ENCODE measurements at regions not wholly inside any gene's neighbourhood (a gene's known extent, or its start where the extent isn't known, plus 50 kb on each side); places are given as distances from the start of the nearest gene placed in this dataset.
"Not testable (repeated sequence)": the region's sequence is repeated elsewhere in the genome, so short reads cannot be mapped to it uniquely, and the experiment has no call there.

DNA sequence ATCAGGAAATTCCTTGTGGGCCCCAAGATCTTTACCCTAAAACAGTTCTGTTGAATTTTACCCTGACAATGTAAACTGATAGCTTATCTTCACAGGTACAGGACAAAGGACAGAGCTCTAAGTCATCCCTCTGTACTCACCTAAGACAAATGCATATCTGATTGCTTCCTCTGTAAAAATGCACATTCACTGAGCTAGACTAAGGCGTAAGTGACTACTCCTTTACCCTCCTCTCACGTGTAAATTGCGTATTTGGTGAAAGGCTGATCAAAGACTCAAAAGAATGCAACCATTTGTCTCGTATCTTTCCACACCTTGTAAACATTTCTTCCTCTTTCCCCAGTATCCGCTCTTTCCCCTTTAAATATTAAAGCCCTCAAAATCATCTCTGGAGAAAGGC is 80.6 kb upstream of the LRCH1 start:
- WGBS, 5 donors = 87 to 94% (median 91%) methylated on average over 5 of the region's 5 CpGs
- TF ChIP-seq, protein P1, sequence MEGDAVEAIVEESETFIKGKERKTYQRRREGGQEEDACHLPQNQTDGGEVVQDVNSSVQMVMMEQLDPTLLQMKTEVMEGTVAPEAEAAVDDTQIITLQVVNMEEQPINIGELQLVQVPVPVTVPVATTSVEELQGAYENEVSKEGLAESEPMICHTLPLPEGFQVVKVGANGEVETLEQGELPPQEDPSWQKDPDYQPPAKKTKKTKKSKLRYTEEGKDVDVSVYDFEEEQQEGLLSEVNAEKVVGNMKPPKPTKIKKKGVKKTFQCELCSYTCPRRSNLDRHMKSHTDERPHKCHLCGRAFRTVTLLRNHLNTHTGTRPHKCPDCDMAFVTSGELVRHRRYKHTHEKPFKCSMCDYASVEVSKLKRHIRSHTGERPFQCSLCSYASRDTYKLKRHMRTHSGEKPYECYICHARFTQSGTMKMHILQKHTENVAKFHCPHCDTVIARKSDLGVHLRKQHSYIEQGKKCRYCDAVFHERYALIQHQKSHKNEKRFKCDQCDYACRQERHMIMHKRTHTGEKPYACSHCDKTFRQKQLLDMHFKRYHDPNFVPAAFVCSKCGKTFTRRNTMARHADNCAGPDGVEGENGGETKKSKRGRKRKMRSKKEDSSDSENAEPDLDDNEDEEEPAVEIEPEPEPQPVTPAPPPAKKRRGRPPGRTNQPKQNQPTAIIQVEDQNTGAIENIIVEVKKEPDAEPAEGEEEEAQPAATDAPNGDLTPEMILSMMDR (IDR thresholded peaks at IDR 0.05 in 8 of 11, conservative IDR thresholded peaks at IDR 0.05 in 3 of 11) = no peak
- TF ChIP-seq POLR2AphosphoS5 (IDR thresholded peaks at IDR 0.05) = no peak
- TF ChIP-seq POLR2A (IDR thresholded peaks at IDR 0.05) = no peak
- Histone ChIP-seq H3K9me3 (no peaks in the 10 kb centered on the region), H3K27ac (no peak overlapping the region), H3K4me1 (no peaks in the 10 kb centered on the region), H3K4me3 (no peak overlapping the region), H3K27me3 (replicated peaks in 1 of 7) (no peaks in the 10 kb centered on the region), H3K36me3 (no peaks in the 10 kb centered on the region)
- intact Hi-C loops (cut with DNase I; ENCODE audit: low total_unique reads) = no loop called here
- DNase-seq = no peak

DNA sequence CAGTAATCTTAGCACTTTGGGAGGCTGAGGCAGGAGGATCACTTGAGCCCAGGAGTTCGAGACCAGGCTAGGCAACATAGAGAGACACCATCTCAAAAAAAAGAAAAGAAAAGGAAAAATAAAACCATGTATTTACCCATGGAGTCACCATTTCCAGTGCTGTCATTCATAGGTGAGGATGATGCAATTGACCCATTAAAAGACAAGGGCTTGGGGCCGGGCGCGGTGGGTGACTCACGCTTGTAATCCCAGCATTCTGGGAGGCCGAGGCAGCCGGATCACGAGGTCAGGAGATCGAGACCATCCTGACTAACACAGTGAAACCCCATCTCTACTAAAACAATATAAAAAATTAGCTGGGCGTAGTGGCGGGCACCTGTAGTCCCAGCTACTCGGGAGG is 82.6 kb upstream of the RUBCNL start:
- 93 to 97% (median 96%) methylated on average over 12 of the region's 12 CpGs for WGBS, 5 donors
- H3K4me1 ChIP-seq; DNase-seq; H3K36me3 ChIP-seq; H3K4me3 ChIP-seq; H3K27me3 ChIP-seq (replicated peaks in 1 of 7); H3K9me3 ChIP-seq; intact Hi-C loops (cut with DNase I; ENCODE audit: low total_unique reads); H3K27ac ChIP-seq: not testable (repeated sequence)

DNA sequence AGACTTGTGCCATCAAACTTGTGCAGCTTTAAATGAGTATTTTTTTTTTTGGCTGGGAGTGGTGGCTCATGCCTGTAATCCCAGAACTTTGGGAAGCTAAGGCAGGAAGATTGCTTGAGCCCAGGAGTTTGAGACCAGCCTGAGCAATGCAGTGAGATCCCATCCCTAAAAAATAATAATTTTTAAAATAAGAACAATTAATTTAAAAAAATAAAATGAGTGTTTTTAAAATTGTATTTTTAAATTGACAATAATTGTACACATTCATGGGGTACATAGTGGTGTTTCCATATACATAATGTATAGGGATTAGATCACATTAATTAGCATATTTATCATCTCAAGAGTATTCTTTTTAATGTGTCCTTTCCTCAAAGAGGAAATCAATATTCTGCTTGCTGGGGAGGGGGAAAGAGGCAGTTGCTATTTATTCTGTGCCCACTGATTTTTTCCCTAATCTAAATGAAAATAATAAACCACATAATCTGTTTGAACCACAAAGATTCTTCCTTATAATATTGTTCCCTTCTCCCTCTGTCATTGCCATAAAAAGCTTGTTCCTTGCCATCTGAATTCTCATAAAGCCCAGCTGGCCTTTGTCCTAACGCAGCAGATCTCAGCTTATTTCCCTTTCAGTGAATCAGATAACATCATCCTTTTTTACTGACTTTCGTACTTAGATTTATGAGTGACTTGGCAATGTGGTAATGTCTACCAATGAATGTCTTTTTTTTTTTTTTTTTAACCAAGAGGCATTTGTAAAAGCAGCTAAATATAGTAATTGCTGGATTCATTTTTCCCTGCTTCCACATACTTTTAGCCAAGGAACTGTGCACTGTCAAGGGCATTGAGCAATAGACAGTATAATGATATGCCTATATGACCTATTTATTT is 81.8 kb upstream of the RUBCNL start:
- no peaks in the 10 kb centered on the region for H3K27me3 ChIP-seq (replicated peaks in 1 of 7)
- DNase-seq = no peak
- no peak for TF ChIP-seq POLR2A (IDR thresholded peaks at IDR 0.05)
- TF ChIP-seq, protein P1 (IDR thresholded peaks at IDR 0.05 in 8 of 11, conservative IDR thresholded peaks at IDR 0.05 in 3 of 11) = no peak
- TF ChIP-seq POLR2AphosphoS5 (IDR thresholded peaks at IDR 0.05) = no peak
- WGBS, 5 donors = 22 to 36% (median 27%) methylated on average over 2 of the region's 2 CpGs
- H3K9me3 ChIP-seq = no peaks in the 10 kb centered on the region
- no peak overlapping the region for H3K4me3 ChIP-seq
- no peaks in the 10 kb centered on the region for H3K36me3 ChIP-seq
- intact Hi-C loops (cut with DNase I; ENCODE audit: low total_unique reads) = no loop called here
- no peak overlapping the region for H3K27ac ChIP-seq
- no peaks in the 10 kb centered on the region for H3K4me1 ChIP-seq

DNA sequence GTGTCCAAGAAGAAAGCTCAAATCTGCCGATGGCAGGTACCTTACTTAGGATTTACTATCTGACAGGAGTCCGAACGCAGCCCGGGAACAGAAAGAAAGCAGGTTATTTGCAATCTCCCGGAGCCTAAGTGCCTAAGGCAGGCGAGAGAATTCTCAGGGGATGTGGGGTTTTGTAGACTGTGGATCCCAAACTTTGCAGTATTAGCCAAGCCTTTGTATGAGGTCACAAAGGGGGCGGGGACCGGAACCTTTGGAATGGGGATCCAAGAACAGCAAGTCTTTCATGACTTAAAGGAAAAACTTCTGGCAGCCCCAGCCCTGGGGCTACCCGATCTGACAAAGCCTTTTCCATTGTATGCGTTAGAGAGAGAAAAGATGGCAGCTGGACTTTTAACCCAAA is 80.6 kb upstream of the RUBCNL start:
- H3K9me3 ChIP-seq; H3K4me3 ChIP-seq; DNase-seq; intact Hi-C loops (cut with DNase I; ENCODE audit: low total_unique reads); H3K36me3 ChIP-seq; H3K27me3 ChIP-seq (replicated peaks in 1 of 7); H3K4me1 ChIP-seq; H3K27ac ChIP-seq: not testable (repeated sequence)
- WGBS, 5 donors = 86 to 95% (median 94%) methylated on average over 10 of the region's 10 CpGs

DNA sequence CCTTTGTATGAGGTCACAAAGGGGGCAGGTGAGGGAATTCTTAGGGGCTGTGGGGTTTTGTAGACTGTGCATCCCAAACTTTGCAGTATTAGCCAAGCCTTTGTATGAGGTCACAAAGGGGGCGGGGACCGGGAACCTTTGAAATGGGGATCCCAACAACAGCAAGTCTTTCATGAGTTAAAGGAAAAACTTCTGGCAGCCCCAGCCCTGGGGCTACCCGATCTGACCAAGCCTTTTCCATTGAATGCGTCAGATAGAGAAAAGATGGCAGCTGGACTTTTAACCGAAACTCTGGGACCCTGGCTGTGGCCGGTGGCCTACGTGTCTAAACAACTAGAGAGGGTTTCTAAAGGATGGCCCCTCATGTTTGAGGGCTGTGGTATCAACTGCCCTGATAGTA is 79.0 kb upstream of the RUBCNL start:
- WGBS, 5 donors = 81 to 97% (median 92%) methylated on average over 7 of the region's 7 CpGs

More for the DNA sequence above, 79.0 kb upstream of the RUBCNL start:
- H3K4me3 ChIP-seq; H3K9me3 ChIP-seq; DNase-seq; H3K4me1 ChIP-seq; H3K27ac ChIP-seq; H3K36me3 ChIP-seq; intact Hi-C loops (cut with DNase I; ENCODE audit: low total_unique reads); H3K27me3 ChIP-seq (replicated peaks in 1 of 7): not testable (repeated sequence)
